ENCODE measurements at regions not wholly inside any gene's neighbourhood (a gene's known extent, or its start where the extent isn't known, plus 50 kb on each side); places are given as distances from the start of the nearest gene placed in this dataset.
"Not testable (repeated sequence)": the region's sequence is repeated elsewhere in the genome, so short reads cannot be mapped to it uniquely, and the experiment has no call there.

- TF ChIP-seq CTCF (IDR thresholded peaks at IDR 0.05; ENCODE audit: borderline replicate concordance, extremely low read depth, low read length, poor library complexity, severe bottlenecking); EZH2 (IDR thresholded peaks at IDR 0.05; ENCODE audit: borderline replicate concordance, low read depth, low read length, severe bottlenecking): not testable (repeated sequence)
Observed at GRCh38 chr4:131732034-131732630, 1417.0 kb upstream of the PCDH10 start.

Data from DND-41 (cell line).